HG02588 (cell line): ENCODE measurements at regions not wholly inside any gene's neighbourhood (a gene's known extent, or its start where the extent isn't known, plus 50 kb on each side); places are given as distances from the start of the nearest gene placed in this dataset.

ENCODE experiments used
- ATAC-seq: cut with Tn5 transposase; IDR thresholded peaks from one replicate; pipeline ENCODE4 v1.9.1; 2021; ENCODE audit warnings: mild to moderate bottlenecking, moderate library complexity; ENCODE audit not compliant: unreplicated experiment

GRCh38 chr22:49198705-49199084 is 629.0 kb downstream of the BRD1 start:
- no peak for ATAC-seq

DNA sequence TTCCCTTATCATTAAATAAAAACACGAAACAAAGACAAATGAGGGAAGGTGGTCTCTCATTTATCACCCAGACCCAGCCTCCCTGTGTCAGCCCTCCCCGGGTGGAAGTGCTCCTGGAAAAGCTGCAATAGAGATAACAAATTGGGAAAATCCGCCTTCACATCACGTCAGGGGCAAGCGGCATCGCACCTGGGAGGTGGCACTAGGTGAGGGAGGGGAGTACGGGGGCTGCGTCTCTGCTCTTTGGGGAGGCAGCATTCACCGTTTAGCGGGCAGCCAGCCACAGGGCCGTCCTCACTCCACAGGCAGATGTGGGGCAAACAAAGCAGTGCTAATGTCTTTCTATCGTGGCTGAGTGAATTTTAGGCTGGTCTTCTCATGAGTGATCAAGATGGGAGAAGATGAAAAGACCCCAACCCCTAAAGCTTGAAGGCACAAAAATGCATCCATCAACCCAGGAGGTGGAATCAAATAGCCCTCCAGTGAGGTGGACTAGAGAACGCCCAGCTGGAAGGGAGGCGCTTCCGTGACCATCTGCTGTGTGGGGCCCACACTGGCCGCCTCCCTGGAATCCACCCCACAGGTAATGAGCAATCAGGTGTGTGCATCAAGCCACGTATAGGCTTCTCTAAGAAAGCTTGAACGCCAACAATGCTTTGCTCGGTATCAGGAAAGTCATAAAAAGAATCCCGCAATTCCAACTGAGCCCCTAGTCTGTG is 629.5 kb downstream of the BRD1 start:
- no peak for ATAC-seq

- no peak for ATAC-seq
These were observed 630.2 kb downstream of the BRD1 start for GRCh38 chr22:49197505-49197904.

DNA sequence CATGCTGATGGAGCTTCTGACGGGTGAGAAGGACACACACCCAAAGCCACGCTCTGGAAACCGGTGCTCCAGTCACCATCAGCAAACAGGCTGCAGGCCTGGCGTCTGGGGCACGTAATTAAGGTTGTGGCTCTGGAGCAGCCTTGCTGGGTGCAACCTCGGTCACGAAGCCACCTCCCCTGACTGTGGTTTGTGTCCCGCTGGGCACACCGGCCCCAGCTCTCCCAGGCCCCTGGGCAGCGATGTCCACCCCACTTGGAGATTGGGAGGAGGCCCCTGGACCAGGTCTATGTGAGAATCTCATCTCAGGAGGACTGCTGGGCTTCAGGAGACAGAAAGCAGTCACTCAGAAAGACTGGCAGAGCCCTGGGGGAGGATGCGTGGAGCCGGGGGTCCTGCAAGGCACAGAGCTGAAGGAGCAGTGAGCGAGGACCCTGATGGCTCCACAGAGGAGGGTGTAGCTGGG is 631.6 kb downstream of the BRD1 start:
- ATAC-seq, result no peak

DNA sequence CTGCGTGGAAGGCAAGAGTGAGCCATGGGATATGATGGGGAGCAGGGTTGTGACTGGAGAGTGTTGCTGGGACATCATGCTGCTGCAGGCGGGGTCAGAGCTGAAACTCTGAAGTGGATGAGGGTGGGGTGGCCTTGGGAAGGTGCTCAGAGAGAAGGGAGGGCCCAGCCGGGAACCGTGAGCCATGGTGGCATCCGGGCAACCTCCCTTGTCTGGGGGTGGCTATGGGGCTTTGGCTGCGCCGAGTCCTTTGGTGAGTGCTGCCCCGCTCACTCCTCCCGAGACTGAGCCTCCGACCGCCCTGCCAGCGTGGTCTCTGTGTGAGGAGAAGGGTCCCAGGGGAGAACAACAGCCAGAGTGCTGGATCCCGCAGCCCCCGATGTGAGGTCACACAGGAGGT is 632.0 kb downstream of the BRD1 start:
- ATAC-seq, result no peak

DNA sequence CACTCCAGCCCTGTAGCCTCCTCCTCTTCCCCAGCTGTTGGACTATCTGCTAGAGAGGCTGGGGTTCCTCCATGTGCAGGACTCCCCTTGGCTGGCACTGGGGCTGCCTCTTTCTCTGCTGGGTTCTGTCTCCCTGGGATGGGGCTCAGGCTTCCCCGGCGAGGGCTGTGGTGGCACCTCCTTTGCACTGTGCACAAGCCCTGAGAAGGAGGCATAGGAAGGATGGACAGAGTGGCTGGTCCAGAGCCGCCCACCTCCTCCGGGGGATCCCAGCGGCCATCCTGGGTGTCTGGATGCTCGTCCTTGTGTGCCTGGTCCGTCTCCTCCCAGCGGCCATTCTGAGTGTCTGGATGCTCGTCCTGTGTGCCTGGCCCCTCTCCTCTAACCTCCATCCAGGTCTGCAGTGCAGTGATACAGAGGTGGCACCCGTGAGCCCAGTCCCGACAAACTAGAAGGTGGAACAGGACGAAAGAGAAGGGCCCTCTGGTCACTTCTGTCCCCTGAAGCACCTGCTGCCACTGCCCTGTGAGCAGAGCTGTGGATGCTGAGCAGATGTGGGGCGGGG is 633.7 kb downstream of the BRD1 start:
- ATAC-seq, result no peak

GRCh38 chr22:49193348-49193747 is 634.3 kb downstream of the BRD1 start:
- no peak for ATAC-seq

GRCh38 chr22:49192857-49193250 is 634.8 kb downstream of the BRD1 start:
- no peak for ATAC-seq

DNA sequence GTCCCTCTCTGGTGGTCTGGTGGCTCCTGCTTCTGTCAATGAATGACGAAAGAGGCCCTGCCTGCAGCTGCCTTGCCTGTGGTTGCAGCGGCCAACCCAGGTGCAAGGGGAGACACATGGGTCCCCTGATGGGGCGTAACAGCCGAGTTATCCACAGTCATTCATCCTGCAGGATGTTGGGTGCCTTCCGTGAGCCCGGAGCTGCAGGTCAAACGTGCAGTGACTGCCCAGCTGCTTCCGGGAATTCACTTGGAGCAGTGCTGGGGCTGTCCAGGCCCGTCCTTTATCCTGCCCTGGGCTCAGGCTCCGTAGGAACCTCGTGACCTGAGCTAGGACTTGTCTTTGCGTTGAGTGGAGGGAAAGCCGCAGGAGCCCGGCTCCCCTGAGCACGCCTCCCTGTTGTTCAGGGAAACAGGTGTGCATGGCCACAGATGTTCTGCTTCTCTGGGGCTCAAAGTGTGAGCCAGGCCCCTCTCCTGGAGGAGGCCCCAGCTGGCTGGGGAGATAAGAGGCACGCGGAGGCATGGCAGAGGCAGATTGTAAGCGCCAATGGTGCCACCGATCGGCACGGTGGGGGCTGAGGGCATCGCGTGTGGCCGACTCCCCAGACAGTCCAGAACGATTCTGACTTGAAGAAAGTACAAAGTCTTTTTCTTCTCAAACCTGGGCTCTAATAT is 635.4 kb downstream of the BRD1 start:
- no peak for ATAC-seq

- no peak for ATAC-seq
These were observed 636.1 kb downstream of the BRD1 start for GRCh38 chr22:49191506-49191980.

GRCh38 chr22:49190816-49191505 is 636.7 kb downstream of the BRD1 start:
- no peak for ATAC-seq

DNA sequence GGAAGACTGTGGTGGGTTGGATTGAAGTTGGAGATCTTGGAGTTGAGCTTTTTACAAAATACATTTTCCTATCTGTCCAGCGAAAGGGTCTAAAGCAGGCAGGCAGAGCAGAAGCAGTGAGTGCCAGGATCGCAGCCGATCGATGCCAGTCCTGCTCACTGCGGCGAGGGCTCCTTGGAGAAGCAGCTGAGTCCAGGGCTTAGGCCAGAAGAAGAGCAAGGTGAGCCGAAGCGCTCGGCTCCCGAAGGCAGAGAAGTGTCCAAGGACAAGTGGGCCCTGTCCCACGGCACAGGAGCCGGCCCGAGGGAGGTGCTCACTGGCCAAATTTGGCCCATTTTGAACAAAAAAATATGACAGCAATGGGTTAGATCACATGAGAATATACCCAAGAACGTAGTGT is 637.8 kb downstream of the BRD1 start:
- ATAC-seq, result no peak

DNA sequence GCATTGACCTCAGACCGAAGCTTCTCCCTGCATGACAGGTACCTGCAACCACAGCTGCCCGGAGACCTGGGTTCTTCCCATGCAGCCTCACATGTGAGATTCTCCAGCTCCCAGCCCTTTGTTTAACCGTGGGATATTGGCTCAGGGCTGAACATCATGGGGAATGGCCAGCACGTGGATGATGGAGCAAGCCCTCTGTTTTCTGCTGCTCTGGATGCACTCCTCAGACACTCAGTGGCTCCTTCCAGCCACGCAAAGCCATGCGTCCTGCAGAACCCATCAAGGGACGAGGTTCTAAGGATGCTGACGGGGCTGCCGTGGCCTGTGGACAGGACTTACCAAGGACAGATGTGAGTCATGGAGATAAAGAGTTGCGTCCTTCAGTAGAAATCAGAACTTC is 639.1 kb downstream of the BRD1 start:
- no peak for ATAC-seq

DNA sequence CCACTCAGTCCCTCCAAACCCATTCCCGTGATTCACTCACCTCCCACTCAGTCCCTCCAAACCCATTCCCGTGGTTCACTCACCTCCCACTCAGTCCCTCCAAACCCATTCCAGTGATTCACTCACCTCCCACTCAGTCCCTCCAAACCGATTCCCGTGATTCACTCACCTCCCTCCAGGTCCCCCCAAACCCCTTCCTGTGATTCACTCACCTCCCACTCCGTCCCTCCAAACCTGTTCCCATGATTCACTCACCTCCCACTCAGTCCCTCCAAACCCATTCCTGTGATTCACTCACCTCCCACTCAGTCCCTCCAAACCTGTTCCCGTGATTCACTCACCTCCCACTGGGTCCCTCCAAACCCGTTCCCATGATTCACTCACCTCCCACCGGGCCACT is 639.6 kb downstream of the BRD1 start:
- no peak for ATAC-seq

GRCh38 chr22:49186762-49187161 is 640.9 kb downstream of the BRD1 start:
- ATAC-seq, result no peak

GRCh38 chr22:49186293-49186692 is 641.4 kb downstream of the BRD1 start:
- ATAC-seq, result no peak

DNA sequence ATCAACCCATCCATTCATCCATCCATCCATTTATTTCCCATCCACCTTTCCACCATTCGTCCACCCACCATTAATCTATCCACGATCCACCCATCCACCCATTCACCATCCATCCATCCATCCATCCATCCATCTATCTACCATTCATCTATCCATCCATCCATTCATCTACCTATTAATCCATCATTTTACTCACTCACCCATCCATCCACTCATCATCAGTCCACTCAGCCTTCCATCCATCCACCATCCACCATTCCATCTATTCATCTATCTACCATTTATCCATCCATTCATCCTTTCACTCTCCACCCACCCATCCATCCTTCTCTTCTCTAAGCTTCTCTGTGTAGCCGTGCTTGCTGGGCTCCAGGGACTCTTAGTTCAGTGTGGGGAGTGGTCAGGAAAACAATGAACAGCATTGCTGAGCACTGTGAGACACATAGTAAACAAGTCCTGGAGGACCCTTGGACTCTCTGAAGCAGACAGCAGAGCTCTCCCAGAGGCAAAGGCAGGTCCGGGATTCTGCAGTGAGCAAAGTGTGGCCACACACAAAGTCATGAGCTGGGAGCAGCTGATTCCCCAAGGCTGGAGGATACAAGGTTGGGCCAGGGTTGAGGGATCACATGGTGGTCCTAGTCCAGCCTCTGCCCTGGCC is 642.2 kb downstream of the BRD1 start:
- no peak for ATAC-seq

GRCh38 chr22:49184736-49185135 is 642.9 kb downstream of the BRD1 start:
- ATAC-seq, result no peak

GRCh38 chr22:49183826-49184216 is 643.9 kb downstream of the BRD1 start:
- ATAC-seq, result no peak

DNA sequence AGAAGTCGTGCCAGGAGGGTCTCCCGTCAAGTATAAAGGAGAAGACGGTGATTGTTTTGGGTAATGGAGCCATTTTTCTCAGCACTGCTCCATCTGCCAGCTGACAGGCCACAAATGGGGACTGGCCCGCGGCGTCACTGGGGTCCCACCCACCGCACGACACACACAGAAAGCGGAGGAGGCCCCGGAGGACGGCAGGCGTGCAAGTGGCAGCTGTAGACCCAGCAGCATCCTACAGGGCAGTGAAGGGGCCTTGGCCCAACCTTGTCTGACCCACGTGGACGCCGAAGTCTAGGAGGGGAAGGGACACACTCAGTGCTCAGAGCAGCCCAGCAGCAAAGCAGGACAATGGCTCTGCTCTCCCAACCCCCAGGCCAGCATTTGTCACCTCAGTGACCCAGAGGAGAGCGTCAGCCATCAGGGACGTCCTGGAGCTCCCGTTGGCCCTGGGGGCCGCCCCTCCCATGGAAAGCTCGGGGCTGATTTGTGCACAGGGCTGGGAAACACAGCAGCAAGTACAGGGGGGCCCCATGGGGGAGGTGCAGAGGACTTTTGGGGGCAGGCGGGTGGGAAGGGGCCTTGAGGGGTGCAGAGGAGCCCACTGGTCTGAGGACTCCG is 644.4 kb downstream of the BRD1 start:
- no peak for ATAC-seq

DNA sequence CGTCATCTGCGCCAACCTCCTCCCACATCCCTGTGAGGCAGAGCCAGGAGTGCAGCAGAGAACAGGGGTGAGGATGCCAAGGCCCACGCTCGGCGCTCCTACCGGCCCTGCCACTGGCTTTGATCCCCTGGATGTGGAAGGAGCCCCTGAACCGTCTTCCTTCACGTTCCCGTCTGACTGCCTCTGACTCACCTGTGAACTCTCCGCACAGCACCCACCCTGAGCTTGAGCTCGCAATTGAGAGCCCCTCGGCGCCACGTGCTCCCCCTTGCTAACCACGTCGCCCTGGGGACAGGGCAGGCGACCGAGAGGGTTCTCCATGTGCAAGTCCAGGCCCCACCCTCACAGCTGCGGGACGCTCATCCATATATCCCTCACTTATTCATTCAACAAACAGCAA is 645.3 kb downstream of the BRD1 start:
- ATAC-seq, result no peak
